ENCODE measurements at regions not wholly inside any gene's neighbourhood (a gene's known extent, or its start where the extent isn't known, plus 50 kb on each side); places are given as distances from the start of the nearest gene placed in this dataset.

DNA sequence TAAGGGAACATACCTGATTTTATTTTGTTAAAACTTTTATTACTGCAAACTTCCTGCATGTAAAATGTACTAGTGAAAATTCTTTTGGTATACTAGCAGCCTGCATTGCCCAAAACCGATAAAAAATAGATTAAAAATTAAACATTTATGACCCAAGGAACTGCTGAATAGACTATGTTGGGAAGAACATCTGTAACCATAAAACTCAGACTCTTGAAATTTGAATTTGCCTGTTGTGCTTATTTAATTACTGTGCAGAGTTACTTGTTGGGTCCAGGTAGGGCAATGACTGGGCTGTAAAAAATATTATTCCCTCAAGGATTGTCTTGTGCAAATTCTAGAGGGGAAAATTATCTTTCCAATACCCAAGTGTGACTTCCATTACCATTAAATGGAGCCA is 193.5 kb upstream of the PITRM1 start:
- H3K4me3 ChIP-seq (ENCODE audit: low read depth, low read length), result no peak overlapping the region
- TF ChIP-seq, protein P1, sequence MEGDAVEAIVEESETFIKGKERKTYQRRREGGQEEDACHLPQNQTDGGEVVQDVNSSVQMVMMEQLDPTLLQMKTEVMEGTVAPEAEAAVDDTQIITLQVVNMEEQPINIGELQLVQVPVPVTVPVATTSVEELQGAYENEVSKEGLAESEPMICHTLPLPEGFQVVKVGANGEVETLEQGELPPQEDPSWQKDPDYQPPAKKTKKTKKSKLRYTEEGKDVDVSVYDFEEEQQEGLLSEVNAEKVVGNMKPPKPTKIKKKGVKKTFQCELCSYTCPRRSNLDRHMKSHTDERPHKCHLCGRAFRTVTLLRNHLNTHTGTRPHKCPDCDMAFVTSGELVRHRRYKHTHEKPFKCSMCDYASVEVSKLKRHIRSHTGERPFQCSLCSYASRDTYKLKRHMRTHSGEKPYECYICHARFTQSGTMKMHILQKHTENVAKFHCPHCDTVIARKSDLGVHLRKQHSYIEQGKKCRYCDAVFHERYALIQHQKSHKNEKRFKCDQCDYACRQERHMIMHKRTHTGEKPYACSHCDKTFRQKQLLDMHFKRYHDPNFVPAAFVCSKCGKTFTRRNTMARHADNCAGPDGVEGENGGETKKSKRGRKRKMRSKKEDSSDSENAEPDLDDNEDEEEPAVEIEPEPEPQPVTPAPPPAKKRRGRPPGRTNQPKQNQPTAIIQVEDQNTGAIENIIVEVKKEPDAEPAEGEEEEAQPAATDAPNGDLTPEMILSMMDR (IDR thresholded peaks at IDR 0.05; ENCODE audit: control insufficient read depth, extremely low read depth, insufficient read depth), result no peak
- DNase-seq (ENCODE audit: low read depth), result no peak

DNA sequence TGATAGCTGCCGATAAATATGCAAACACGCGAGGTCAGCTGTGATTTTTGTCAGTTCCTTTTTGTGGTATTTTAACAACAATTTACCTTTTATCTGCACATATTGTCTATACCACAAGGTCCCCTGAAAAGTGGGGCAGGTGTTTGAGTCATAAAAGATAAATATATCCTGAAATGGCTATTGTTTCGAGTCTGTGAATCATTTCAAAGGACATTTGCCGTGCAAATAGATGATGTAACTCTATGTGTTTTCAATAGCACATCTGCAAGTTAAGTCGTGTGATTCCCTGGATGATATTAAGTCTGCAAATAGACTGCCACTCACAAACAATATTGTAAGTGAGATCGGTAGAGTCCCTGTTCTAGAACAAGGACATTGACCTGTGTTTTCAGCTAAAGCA is 193.0 kb upstream of the PITRM1 start:
- TF ChIP-seq, protein P1 (IDR thresholded peaks at IDR 0.05; ENCODE audit: control insufficient read depth, extremely low read depth, insufficient read depth), result no peak
- no peak overlapping the region for H3K4me3 ChIP-seq (ENCODE audit: low read depth, low read length)
- DNase-seq (ENCODE audit: low read depth), result no peak

DNA sequence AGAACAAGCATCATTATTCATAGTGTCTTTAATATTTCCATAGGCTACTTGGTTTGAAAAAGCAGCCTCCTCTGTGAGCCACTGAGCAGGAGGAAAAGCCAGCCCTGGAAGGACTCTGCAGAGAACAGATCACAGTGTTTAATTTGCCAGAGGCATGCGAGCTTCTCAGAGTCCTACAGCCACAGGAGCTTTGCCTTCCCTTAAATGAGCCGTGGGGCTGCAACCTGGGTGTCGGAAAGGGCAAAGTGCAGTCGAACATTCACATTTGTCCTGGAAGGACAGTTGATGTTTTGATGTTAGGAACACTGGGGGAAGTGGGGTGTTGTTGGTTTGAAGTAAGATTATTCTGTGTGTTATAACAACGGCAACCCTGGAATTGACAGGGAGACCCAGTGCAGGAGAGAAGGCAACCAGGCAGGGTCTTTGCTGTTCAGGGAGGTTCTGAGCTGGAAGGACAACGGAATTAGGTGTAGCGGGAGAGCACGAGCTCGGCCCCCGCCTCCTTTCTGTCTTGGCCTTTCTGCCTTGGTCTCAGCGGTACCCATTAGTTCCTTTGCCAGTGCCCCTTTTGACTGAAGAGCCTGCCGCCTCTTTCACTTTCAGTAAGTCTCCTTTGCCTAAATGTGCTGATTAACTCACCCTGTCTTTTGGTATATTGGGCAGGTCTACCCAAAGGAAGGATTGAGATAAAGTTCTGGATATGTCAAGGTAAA is 192.3 kb upstream of the PITRM1 start:
- H3K4me3 ChIP-seq (ENCODE audit: low read depth, low read length), result no peak overlapping the region
- no peak for DNase-seq (ENCODE audit: low read depth)
- TF ChIP-seq, protein P1 (IDR thresholded peaks at IDR 0.05; ENCODE audit: control insufficient read depth, extremely low read depth, insufficient read depth), result no peak

DNA sequence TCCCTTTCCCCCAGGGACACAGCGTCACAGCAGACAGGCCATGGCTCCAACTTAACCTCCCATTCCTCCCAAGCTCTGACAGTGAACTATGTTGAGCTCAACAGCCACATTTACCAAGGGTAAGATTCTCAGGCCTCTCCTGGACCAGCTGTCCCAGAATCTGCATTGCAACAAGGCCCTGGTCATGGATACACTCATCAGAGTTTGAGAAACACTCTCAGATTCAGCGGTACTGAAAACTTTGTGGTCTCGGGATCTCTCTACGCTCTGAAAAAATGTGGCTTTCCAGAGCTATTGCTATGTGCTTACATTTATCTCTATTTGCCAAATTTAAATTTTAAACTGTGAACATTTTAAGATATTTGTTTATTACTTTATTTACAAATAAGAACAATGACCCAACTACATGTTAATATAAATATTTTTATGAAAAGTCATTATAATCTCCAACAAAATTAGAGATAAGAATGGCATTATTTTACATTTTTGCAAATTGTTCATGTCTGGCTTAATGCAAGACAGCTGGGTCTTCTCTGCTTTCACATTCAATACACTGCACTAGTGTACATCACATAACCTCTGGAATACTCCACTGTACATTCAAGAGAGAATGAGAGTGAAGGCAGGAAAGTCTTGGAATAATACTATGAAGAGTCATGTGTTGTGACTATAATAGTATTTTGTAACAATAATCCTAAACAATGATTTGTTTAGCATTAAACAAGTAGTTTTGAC is 190.9 kb upstream of the PITRM1 start:
- TF ChIP-seq, protein P1 (IDR thresholded peaks at IDR 0.05; ENCODE audit: control insufficient read depth, extremely low read depth, insufficient read depth), result no peak
- no peak overlapping the region for H3K4me3 ChIP-seq (ENCODE audit: low read depth, low read length)
- DNase-seq (ENCODE audit: low read depth), result no peak

DNA sequence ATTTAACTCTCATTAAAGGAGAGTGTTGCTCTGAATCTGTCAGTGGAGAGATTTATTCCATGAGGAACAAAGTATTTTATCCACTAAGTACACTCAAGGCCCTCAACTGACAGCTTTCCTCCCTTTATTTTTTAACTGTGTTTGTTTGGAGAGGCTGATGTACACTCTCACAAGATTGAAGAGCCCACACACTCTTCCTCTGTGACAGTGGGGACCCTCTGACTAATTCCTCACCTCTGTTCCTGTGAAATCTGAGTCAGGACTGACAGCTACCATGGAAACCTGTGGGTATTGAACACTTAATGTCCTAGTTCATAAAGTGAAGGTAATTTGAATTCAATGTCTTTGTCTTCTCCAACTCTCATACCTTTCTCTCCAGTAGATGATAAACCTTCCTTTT is 189.8 kb upstream of the PITRM1 start:
- H3K4me3 ChIP-seq (ENCODE audit: low read depth, low read length), result no peak overlapping the region
- DNase-seq (ENCODE audit: low read depth), result no peak
- TF ChIP-seq, protein P1 (IDR thresholded peaks at IDR 0.05; ENCODE audit: control insufficient read depth, extremely low read depth, insufficient read depth), result no peak

DNA sequence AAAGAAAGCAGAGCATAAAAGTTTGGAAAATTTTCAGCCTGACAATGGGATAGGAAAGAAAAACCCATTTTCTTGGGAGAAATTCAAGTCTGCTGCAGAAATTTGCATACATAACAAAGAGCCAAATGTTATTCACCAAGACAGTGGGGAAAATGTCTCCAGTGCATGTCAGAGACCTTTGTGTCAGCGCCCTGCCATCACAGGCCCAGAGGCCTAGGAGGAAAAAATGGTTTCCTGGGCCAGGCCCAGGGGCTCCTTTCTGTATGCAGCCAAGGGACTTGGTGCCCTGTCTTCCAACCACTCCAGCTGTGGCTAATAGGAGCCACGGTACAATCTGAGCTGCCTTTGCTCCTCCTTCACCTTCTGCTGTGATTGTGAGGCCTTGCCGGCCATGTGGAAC is 189.1 kb upstream of the PITRM1 start:
- TF ChIP-seq, protein P1 (IDR thresholded peaks at IDR 0.05; ENCODE audit: control insufficient read depth, extremely low read depth, insufficient read depth), result no peak
- DNase-seq (ENCODE audit: low read depth), result no peak
- H3K4me3 ChIP-seq (ENCODE audit: low read depth, low read length), result no peak overlapping the region

Data from LNCaP clone FGC (cell line).